Liver (tissue), 8 donors: ENCODE measurements at regions not wholly inside any gene's neighbourhood (a gene's known extent, or its start where the extent isn't known, plus 50 kb on each side); places are given as distances from the start of the nearest gene placed in this dataset.

Experiments
- DNase-seq: peaks from one replicate; pipeline ENCODE4 v3.0.0-alpha.2; 2017; ENCODE audit warnings: low spot score
- H3K27ac ChIP-seq, 2 donors: one replicate each; pipeline ENCODE4 v1.7.0; 2013; ENCODE audit warnings: inconsistent platforms in 2 of 2, low read length in 2 of 2, control low read depth in 1 of 2, low read depth in 1 of 2, mild to moderate bottlenecking in 1 of 2
- H3K27me3 ChIP-seq, 4 donors: one replicate each; pipeline versions ENCODE4 v1.6.1 to v1.7.0; 2013; ENCODE audit warnings: low read length in 3 of 4, inconsistent platforms in 1 of 4, mild to moderate bottlenecking in 1 of 4, moderate library complexity in 1 of 4; ENCODE audit not compliant: control insufficient read depth in 4 of 4, insufficient read depth in 4 of 4
- H3K36me3 ChIP-seq, 4 donors: one replicate each; pipeline versions ENCODE4 v1.6.1 to v1.7.0; 2013; ENCODE audit warnings: low read length in 3 of 4, mild to moderate bottlenecking in 3 of 4, low read depth in 1 of 4, moderate library complexity in 1 of 4; ENCODE audit not compliant: control insufficient read depth in 4 of 4, insufficient read depth in 3 of 4
- H3K4me1 ChIP-seq, 4 donors: one replicate each; pipeline versions ENCODE4 v1.6.1 to v1.7.0; 2013; ENCODE audit warnings: low read length in 3 of 4, mild to moderate bottlenecking in 3 of 4, moderate library complexity in 1 of 4; ENCODE audit not compliant: control insufficient read depth in 4 of 4, insufficient read depth in 4 of 4
- H3K4me3 ChIP-seq, 3 donors: one replicate each; pipeline versions ENCODE4 v1.6.1 to v1.7.0; 2013; ENCODE audit warnings: low read length in 3 of 3, control low read depth in 1 of 3, low read depth in 1 of 3, mild to moderate bottlenecking in 1 of 3
- H3K9ac ChIP-seq, 2 donors: one replicate each; pipeline ENCODE4 v1.7.0; 2013; ENCODE audit warnings: low read length in 2 of 2, mild to moderate bottlenecking in 2 of 2, moderate library complexity in 2 of 2, control low read depth in 1 of 2, low read depth in 1 of 2
- H3K9me3 ChIP-seq, 4 donors: one replicate each; pipeline versions ENCODE4 v1.6.1 to v1.7.0; 2013; ENCODE audit warnings: low read length in 3 of 4; ENCODE audit not compliant: control insufficient read depth in 4 of 4
- EGR1 ChIP-seq, 2 donors: IDR thresholded peaks; 2 replicates each; pipeline ENCODE4 v1.6.1; 2016 to 2018; ENCODE audit warnings: antibody characterized with exemption in 2 of 2, low read depth in 2 of 2
- FOXA1 ChIP-seq: IDR thresholded peaks from 2 replicates; pipeline ENCODE4 v1.6.1; 2016; ENCODE audit warnings: antibody characterized with exemption
- FOXA2 ChIP-seq: IDR thresholded peaks from 2 replicates; pipeline ENCODE4 v1.6.1; 2016; ENCODE audit warnings: antibody characterized with exemption
- HNF4A ChIP-seq, 2 donors: conservative IDR thresholded peaks; 2 replicates each; pipeline ENCODE4 v1.6.1; 2016; ENCODE audit warnings: antibody characterized with exemption in 2 of 2, mild to moderate bottlenecking in 2 of 2
- HNF4G ChIP-seq: IDR thresholded peaks from 2 replicates; pipeline ENCODE4 v1.6.1; 2016; ENCODE audit warnings: antibody characterized with exemption
- NR2F2 ChIP-seq: IDR thresholded peaks from 2 replicates; pipeline ENCODE4 v1.6.1; 2016; ENCODE audit warnings: antibody characterized with exemption
- RAD21 ChIP-seq, 2 donors: IDR thresholded peaks; 2 replicates each; pipeline ENCODE4 v1.6.1; 2016; ENCODE audit warnings: antibody characterized with exemption in 2 of 2, mild to moderate bottlenecking in 2 of 2
- RXRA ChIP-seq, 2 donors: IDR thresholded peaks; 2 replicates each; pipeline ENCODE4 v1.6.1; 2017 to 2018; ENCODE audit warnings: antibody characterized with exemption in 2 of 2, mild to moderate bottlenecking in 1 of 2
- TAF1 ChIP-seq: conservative IDR thresholded peaks from 2 replicates; pipeline ENCODE4 v1.6.1; 2016; ENCODE audit warnings: antibody characterized with exemption, mild to moderate bottlenecking
- YY1 ChIP-seq: IDR thresholded peaks from 2 replicates; pipeline ENCODE4 v1.6.1; 2016; ENCODE audit warnings: antibody characterized with exemption, mild to moderate bottlenecking
- WGBS: extraction: QIAGEN DNeasy Blood & Tissue Kit; methylation state at CpG from one replicate; pipeline ENCODE4 v1.1.7; 2013; 5-methylcytosine and 5-hydroxymethylcytosine counted together
- TF ChIP-seq, protein P1 (sequence below): fragments of 150-350 bp; IDR thresholded peaks from 2 replicates; pipeline ENCODE4 v1.5.1; 2017; ENCODE audit warnings: improper control_type of control experiment, low read depth, low read length; ENCODE audit not compliant: missing input control
- TF ChIP-seq, protein P2 (sequence below): IDR thresholded peaks from 2 replicates; pipeline ENCODE4 v1.6.1; 2016; ENCODE audit warnings: antibody characterized with exemption
- TF ChIP-seq, protein P3 (sequence below): IDR thresholded peaks from 2 replicates; pipeline ENCODE4 v1.6.1; 2016; ENCODE audit warnings: antibody characterized with exemption
- TF ChIP-seq, protein P4 (sequence below): IDR thresholded peaks from 2 replicates; pipeline ENCODE4 v1.6.1; 2016; ENCODE audit warnings: antibody characterized with exemption, mild to moderate bottlenecking
- donor health status: healthy.
- donor health status: healthy.
- donor health status: healthy.
- donor health status: healthy.
- donor health status: healthy.

DNA sequence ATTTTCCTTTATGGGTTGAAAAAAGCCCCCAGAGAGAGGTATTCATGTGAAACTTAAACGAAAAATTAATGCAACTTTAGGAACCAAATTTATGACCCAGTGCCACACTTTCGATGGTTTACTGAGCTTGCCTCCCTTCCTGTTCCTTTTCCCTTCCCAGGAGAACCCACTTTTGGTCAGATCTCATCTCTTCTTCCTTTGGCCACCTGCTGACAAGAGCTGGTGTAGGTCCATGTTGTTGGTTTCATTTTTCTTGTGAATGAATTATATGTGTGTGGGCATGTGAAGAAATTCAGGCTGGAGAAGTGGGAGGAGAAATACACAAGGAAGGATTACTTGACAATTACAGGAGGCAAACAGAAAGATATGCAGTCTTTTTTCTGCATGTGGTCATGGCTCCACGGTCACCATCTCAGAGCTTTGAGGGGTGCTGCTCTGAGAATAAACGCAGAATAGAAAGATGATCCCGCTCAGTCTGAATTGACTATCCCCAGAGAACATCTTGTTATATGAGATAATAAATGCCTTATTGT, 111.3 kb upstream of the TCF4 start:
- TF ChIP-seq HNF4G = no peak
- TF ChIP-seq FOXA1 = no peak
- TF ChIP-seq RAD21 (IDR thresholded peaks at IDR 0.05) = no peak
- TF ChIP-seq HNF4A (conservative IDR thresholded peaks at IDR 0.05) = no peak
- TF ChIP-seq EGR1 (IDR thresholded peaks at IDR 0.05; ENCODE audit: low read depth in 2 of 2) = no peak
- TF ChIP-seq RXRA (IDR thresholded peaks at IDR 0.05) = no peak
- TF ChIP-seq TAF1 = no peak
- TF ChIP-seq YY1 = no peak
- TF ChIP-seq, protein P1, sequence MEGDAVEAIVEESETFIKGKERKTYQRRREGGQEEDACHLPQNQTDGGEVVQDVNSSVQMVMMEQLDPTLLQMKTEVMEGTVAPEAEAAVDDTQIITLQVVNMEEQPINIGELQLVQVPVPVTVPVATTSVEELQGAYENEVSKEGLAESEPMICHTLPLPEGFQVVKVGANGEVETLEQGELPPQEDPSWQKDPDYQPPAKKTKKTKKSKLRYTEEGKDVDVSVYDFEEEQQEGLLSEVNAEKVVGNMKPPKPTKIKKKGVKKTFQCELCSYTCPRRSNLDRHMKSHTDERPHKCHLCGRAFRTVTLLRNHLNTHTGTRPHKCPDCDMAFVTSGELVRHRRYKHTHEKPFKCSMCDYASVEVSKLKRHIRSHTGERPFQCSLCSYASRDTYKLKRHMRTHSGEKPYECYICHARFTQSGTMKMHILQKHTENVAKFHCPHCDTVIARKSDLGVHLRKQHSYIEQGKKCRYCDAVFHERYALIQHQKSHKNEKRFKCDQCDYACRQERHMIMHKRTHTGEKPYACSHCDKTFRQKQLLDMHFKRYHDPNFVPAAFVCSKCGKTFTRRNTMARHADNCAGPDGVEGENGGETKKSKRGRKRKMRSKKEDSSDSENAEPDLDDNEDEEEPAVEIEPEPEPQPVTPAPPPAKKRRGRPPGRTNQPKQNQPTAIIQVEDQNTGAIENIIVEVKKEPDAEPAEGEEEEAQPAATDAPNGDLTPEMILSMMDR = no peak
- H3K9ac ChIP-seq = no peak overlapping the region
- DNase-seq = no peak
- no peaks in the 10 kb centered on the region for H3K4me1 ChIP-seq
- 81% methylated on average over 5 of the region's 5 CpGs for WGBS
- no peaks in the 10 kb centered on the region for H3K36me3 ChIP-seq
- no peaks in the 10 kb centered on the region for H3K27me3 ChIP-seq
- no peak overlapping the region for H3K4me3 ChIP-seq
- H3K9me3 ChIP-seq = peaks cover 0 to 2% (median 0%) of the 10 kb centered on the region in 4 donors
- no peak overlapping the region for H3K27ac ChIP-seq

DNA sequence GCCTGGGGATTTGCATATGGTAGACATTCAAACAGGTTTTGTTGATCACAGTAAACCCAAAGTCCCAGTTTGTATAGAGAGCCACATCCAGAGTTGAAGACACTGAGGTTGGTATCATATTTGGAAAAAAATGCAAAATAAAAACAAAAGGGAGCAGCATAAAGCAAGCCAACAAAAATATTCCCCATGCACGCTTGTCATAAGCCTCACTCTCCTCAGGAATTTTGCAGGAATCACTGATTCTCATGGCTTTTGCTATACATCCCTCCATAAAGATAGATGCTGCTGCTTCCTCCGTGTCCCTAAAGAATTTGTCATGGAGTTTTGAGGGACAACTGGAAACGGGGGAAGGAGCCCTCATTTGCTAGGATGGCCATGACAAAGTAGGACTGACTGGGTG, 108.8 kb upstream of the TCF4 start:
- no peak overlapping the region for H3K27ac ChIP-seq
- H3K4me3 ChIP-seq = no peak overlapping the region
- no peak overlapping the region for H3K9ac ChIP-seq
- DNase-seq = no peak
- WGBS = 76% methylated on average over 3 of the region's 3 CpGs
- TF ChIP-seq, protein P2, sequence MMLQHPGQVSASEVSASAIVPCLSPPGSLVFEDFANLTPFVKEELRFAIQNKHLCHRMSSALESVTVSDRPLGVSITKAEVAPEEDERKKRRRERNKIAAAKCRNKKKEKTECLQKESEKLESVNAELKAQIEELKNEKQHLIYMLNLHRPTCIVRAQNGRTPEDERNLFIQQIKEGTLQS = no peak
- peaks cover 0 to 2% (median 0%) of the 10 kb centered on the region in 4 donors for H3K9me3 ChIP-seq
- H3K36me3 ChIP-seq = no peaks in the 10 kb centered on the region
- no peaks in the 10 kb centered on the region for H3K27me3 ChIP-seq
- H3K4me1 ChIP-seq = no peaks in the 10 kb centered on the region

DNA sequence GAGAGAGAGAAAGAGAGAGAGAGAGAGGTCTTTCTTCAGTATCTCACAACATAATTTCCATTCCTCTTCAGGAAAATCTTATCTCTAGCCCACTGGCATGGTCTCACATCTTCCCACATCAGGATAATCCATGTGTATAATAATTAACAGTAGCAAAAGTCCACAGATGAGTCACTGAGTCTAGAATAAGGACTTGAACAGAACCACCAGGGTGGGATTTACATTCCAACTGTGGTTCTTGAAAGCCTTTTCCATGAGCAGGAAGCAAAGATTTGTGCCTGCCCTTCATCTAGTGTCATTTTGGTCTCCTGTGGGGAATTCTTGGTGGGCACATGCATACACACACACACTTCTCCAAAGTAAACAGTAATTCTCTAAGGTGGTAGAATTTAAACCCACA, 107.1 kb upstream of the TCF4 start:
- Histone ChIP-seq H3K4me3 (no peak overlapping the region), H3K27me3 (no peaks in the 10 kb centered on the region), H3K36me3 (no peaks in the 10 kb centered on the region), H3K4me1 (no peaks in the 10 kb centered on the region), H3K9me3 (peaks cover 0 to 2% (median 0%) of the 10 kb centered on the region in 4 donors), H3K27ac (no peak overlapping the region), H3K9ac (no peak overlapping the region)
- DNase-seq = no peak
- no peak for TF ChIP-seq FOXA1

DNA sequence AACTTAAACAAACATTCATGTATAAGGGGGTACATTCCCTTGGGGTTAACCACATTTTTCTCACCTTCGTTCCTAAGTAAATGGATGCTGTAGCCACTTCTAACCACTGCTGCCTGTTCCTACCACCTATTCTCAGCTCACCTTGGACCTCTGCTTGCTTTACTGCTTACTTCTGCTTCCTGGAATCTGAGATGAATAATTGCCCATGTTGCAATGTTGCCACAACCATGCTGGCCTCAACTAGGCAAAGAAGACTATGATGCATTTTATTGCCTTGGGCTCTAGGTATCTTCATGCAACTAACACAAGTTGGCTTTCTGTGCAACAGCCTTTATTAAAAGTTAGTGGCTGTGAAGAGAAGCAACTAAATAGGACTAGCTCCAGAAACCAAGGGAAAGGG, 106.3 kb upstream of the TCF4 start:
- WGBS = 70% methylated on average over 1 of the region's 1 CpG
- H3K36me3 ChIP-seq = no peaks in the 10 kb centered on the region
- H3K9ac ChIP-seq = no peak overlapping the region
- TF ChIP-seq NR2F2 (no peak), HNF4A (conservative IDR thresholded peaks at IDR 0.05) (no peak), FOXA2 (no peak), RAD21 (IDR thresholded peaks at IDR 0.05) (no peak)
- TF ChIP-seq, protein P2 = no peak
- TF ChIP-seq, protein P3, sequence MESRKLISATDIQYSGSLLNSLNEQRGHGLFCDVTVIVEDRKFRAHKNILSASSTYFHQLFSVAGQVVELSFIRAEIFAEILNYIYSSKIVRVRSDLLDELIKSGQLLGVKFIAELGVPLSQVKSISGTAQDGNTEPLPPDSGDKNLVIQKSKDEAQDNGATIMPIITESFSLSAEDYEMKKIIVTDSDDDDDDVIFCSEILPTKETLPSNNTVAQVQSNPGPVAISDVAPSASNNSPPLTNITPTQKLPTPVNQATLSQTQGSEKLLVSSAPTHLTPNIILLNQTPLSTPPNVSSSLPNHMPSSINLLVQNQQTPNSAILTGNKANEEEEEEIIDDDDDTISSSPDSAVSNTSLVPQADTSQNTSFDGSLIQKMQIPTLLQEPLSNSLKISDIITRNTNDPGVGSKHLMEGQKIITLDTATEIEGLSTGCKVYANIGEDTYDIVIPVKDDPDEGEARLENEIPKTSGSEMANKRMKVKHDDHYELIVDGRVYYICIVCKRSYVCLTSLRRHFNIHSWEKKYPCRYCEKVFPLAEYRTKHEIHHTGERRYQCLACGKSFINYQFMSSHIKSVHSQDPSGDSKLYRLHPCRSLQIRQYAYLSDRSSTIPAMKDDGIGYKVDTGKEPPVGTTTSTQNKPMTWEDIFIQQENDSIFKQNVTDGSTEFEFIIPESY = no peak
- TF ChIP-seq, protein P4, sequence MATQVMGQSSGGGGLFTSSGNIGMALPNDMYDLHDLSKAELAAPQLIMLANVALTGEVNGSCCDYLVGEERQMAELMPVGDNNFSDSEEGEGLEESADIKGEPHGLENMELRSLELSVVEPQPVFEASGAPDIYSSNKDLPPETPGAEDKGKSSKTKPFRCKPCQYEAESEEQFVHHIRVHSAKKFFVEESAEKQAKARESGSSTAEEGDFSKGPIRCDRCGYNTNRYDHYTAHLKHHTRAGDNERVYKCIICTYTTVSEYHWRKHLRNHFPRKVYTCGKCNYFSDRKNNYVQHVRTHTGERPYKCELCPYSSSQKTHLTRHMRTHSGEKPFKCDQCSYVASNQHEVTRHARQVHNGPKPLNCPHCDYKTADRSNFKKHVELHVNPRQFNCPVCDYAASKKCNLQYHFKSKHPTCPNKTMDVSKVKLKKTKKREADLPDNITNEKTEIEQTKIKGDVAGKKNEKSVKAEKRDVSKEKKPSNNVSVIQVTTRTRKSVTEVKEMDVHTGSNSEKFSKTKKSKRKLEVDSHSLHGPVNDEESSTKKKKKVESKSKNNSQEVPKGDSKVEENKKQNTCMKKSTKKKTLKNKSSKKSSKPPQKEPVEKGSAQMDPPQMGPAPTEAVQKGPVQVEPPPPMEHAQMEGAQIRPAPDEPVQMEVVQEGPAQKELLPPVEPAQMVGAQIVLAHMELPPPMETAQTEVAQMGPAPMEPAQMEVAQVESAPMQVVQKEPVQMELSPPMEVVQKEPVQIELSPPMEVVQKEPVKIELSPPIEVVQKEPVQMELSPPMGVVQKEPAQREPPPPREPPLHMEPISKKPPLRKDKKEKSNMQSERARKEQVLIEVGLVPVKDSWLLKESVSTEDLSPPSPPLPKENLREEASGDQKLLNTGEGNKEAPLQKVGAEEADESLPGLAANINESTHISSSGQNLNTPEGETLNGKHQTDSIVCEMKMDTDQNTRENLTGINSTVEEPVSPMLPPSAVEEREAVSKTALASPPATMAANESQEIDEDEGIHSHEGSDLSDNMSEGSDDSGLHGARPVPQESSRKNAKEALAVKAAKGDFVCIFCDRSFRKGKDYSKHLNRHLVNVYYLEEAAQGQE = no peak

More for the DNA sequence above, 106.3 kb upstream of the TCF4 start:
- Histone ChIP-seq H3K9me3 (peaks cover 0 to 2% (median 0%) of the 10 kb centered on the region in 4 donors), H3K4me1 (no peaks in the 10 kb centered on the region), H3K4me3 (no peak overlapping the region), H3K27ac (no peak overlapping the region), H3K27me3 (no peaks in the 10 kb centered on the region)
- no peak for DNase-seq
